HUES6 (cell line): ENCODE measurements at regions not wholly inside any gene's neighbourhood (a gene's known extent, or its start where the extent isn't known, plus 50 kb on each side); places are given as distances from the start of the nearest gene placed in this dataset.
"Not testable (repeated sequence)": the region's sequence is repeated elsewhere in the genome, so short reads cannot be mapped to it uniquely, and the experiment has no call there.

Source experiments
- H3K27ac ChIP-seq: 2 replicates; pipeline ENCODE4 v1.7.0; 2013; ENCODE audit warnings: low read depth, mild to moderate bottlenecking, low read length, inconsistent platforms
- H3K27me3 ChIP-seq: 2 replicates; pipeline ENCODE4 v1.6.1; 2013; ENCODE audit warnings: low read length; ENCODE audit not compliant: control insufficient read depth, insufficient read depth
- H3K36me3 ChIP-seq: 2 replicates; pipeline ENCODE4 v1.6.1; 2013; ENCODE audit warnings: low read length; ENCODE audit not compliant: control insufficient read depth, insufficient read depth
- H3K4me1 ChIP-seq: 2 replicates; pipeline ENCODE4 v1.6.1; 2013; ENCODE audit warnings: low read length; ENCODE audit not compliant: control insufficient read depth, insufficient read depth
- H3K4me3 ChIP-seq: 2 replicates; pipeline ENCODE4 v1.5.1; 2013; ENCODE audit warnings: low read depth, low read length
- H3K9ac ChIP-seq: one replicate; pipeline ENCODE4 v1.6.1; 2013; ENCODE audit warnings: mild to moderate bottlenecking, low read length
- H3K9me3 ChIP-seq: 2 replicates; pipeline ENCODE4 v1.6.1; 2013; ENCODE audit warnings: low read depth, low read length; ENCODE audit not compliant: control insufficient read depth, insufficient read depth

- Histone ChIP-seq H3K9me3 (no peaks in the 10 kb centered on the region), H3K9ac (no peak overlapping the region), H3K4me1 (peaks cover 9% of the 10 kb centered on the region), H3K27me3 (no peaks in the 10 kb centered on the region), H3K4me3 (no peak overlapping the region), H3K27ac (no peak overlapping the region), H3K36me3 (no peaks in the 10 kb centered on the region)
These were observed 274.6 kb downstream of the NAF1 start for GRCh38 chr4:162891788-162892707.

GRCh38 chr4:162878096-162878495 lies 288.6 kb downstream of the NAF1 start:
- Histone ChIP-seq H3K27ac (no peak overlapping the region), H3K27me3 (no peaks in the 10 kb centered on the region), H3K9ac (no peak overlapping the region), H3K9me3 (no peaks in the 10 kb centered on the region), H3K4me3 (no peak overlapping the region), H3K4me1 (no peaks in the 10 kb centered on the region), H3K36me3 (no peaks in the 10 kb centered on the region)

GRCh38 chr4:162874748-162875147 lies 291.9 kb downstream of the NAF1 start:
- Histone ChIP-seq H3K27me3 (no peaks in the 10 kb centered on the region), H3K9ac (no peak overlapping the region), H3K9me3 (no peaks in the 10 kb centered on the region)

GRCh38 chr4:162871990-162872389 lies 294.7 kb downstream of the NAF1 start:
- Histone ChIP-seq H3K36me3 (no peaks in the 10 kb centered on the region), H3K27me3 (no peaks in the 10 kb centered on the region), H3K9ac (no peak overlapping the region), H3K9me3 (no peaks in the 10 kb centered on the region), H3K4me1 (no peaks in the 10 kb centered on the region), H3K27ac (no peak overlapping the region), H3K4me3 (no peak overlapping the region)

More at GRCh38 chr4:162874748-162875147, 291.9 kb downstream of the NAF1 start:
- H3K27ac ChIP-seq = no peak overlapping the region
- H3K4me3 ChIP-seq = no peak overlapping the region
- H3K36me3 ChIP-seq = no peaks in the 10 kb centered on the region
- H3K4me1 ChIP-seq = no peaks in the 10 kb centered on the region

GRCh38 chr4:162869157-162869556 lies 297.5 kb downstream of the NAF1 start:
- H3K9me3 ChIP-seq = no peaks in the 10 kb centered on the region
- no peaks in the 10 kb centered on the region for H3K36me3 ChIP-seq
- H3K4me3 ChIP-seq = no peak overlapping the region
- H3K9ac ChIP-seq = no peak overlapping the region
- H3K27me3 ChIP-seq = no peaks in the 10 kb centered on the region
- no peak overlapping the region for H3K27ac ChIP-seq
- H3K4me1 ChIP-seq = no peaks in the 10 kb centered on the region

GRCh38 chr4:162866565-162866964 lies 300.1 kb downstream of the NAF1 start:
- H3K27ac ChIP-seq = no peak overlapping the region
- no peak overlapping the region for H3K9ac ChIP-seq
- H3K27me3 ChIP-seq = no peaks in the 10 kb centered on the region
- no peaks in the 10 kb centered on the region for H3K4me1 ChIP-seq
- no peaks in the 10 kb centered on the region for H3K36me3 ChIP-seq
- no peaks in the 10 kb centered on the region for H3K9me3 ChIP-seq
- no peak overlapping the region for H3K4me3 ChIP-seq

- Histone ChIP-seq H3K9ac (no peak overlapping the region), H3K4me1 (no peaks in the 10 kb centered on the region), H3K27me3 (no peaks in the 10 kb centered on the region), H3K36me3 (no peaks in the 10 kb centered on the region), H3K4me3 (no peak overlapping the region), H3K9me3 (no peaks in the 10 kb centered on the region), H3K27ac (no peak overlapping the region)
These were observed 301.6 kb downstream of the NAF1 start for GRCh38 chr4:162865102-162865501.

- no peaks in the 10 kb centered on the region for H3K27me3 ChIP-seq
- no peak overlapping the region for H3K4me3 ChIP-seq
- no peaks in the 10 kb centered on the region for H3K4me1 ChIP-seq
- H3K9ac ChIP-seq = no peak overlapping the region
- H3K36me3 ChIP-seq = no peaks in the 10 kb centered on the region
- no peaks in the 10 kb centered on the region for H3K9me3 ChIP-seq
- no peak overlapping the region for H3K27ac ChIP-seq
These were observed 312.9 kb downstream of the NAF1 start for GRCh38 chr4:162853788-162854187.

- no peaks in the 10 kb centered on the region for H3K27me3 ChIP-seq
- H3K9me3 ChIP-seq = no peaks in the 10 kb centered on the region
- no peak overlapping the region for H3K9ac ChIP-seq
- H3K27ac ChIP-seq = no peak overlapping the region
- no peaks in the 10 kb centered on the region for H3K36me3 ChIP-seq
- H3K4me1 ChIP-seq = no peaks in the 10 kb centered on the region
- no peak overlapping the region for H3K4me3 ChIP-seq
These were observed 314.0 kb downstream of the NAF1 start for GRCh38 chr4:162852642-162853041.

- not testable (repeated sequence) for H3K27me3 ChIP-seq, H3K9ac ChIP-seq, H3K27ac ChIP-seq, H3K36me3 ChIP-seq, H3K4me1 ChIP-seq, H3K9me3 ChIP-seq, H3K4me3 ChIP-seq
These were observed 315.4 kb downstream of the NAF1 start for GRCh38 chr4:162851241-162851758.

GRCh38 chr4:162849937-162850336 lies 316.8 kb downstream of the NAF1 start:
- no peaks in the 10 kb centered on the region for H3K4me1 ChIP-seq

More at GRCh38 chr4:162849937-162850336, 316.8 kb downstream of the NAF1 start:
- H3K9me3 ChIP-seq = no peaks in the 10 kb centered on the region
- H3K4me3 ChIP-seq = no peak overlapping the region
- no peak overlapping the region for H3K9ac ChIP-seq
- H3K27me3 ChIP-seq = no peaks in the 10 kb centered on the region
- H3K36me3 ChIP-seq = no peaks in the 10 kb centered on the region
- H3K27ac ChIP-seq = no peak overlapping the region
